ENCODE measurements at regions not wholly inside any gene's neighbourhood (a gene's known extent, or its start where the extent isn't known, plus 50 kb on each side); places are given as distances from the start of the nearest gene placed in this dataset.

DNA sequence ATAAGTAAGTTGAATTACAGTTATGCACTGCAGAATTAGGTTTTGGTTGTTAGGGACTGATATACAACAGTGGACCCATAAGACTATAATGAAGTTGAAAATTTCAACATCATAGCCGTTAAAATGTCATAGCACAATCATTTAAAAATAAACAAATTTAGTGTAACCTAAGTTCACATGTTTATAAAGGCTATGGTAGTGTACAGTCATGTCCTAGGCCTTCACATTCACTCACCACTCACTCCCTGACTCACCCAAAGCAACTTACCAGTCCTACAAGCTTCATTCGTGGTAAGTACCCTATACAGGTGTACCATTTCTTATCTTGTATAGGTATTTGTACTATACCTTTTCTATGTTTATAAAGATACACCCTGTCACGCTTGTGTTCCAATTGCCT is 113.7 kb downstream of the RAB11FIP2 start:
- DNase-seq = no peak

DNA sequence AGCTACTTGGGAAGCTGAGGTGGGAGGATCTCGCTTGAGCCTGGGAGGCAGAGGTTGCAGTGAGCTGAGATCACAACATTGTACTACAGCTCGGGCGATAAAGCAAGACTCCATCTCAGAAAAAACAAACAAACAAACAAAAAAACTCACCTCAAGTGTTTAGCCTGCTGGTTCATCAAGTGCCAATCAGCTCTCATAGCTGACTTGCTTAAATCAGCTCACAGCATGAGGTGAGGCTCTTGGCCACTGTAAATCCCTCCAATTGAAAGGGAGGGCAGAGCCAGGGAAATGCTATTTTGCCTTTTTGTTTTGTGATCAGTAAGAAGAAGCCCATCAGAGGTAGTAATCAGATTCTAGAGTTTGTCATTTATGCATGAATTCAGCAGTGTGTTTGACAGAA is 112.3 kb downstream of the RAB11FIP2 start:
- DNase-seq = no peak

DNA sequence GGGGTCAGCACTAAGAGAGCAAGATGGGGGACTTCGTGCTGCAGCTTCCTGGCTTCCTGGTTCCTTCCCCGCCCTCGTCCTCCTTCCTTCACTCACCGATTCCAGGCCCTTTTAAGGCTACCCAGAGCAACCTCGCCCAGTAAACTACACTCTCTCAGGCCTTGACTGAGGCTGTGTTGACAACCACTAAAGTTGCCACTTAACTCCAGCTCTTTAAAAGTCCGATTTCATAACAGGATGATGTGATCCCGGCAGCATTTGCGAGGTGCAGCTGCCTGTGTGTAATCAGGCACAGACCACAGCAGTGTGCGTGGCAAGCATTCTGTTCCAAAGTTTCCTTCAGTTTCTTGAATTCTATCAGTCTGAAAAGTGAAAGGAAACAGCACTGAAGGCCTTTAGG is 110.6 kb downstream of the RAB11FIP2 start:
- no peak for DNase-seq

DNA sequence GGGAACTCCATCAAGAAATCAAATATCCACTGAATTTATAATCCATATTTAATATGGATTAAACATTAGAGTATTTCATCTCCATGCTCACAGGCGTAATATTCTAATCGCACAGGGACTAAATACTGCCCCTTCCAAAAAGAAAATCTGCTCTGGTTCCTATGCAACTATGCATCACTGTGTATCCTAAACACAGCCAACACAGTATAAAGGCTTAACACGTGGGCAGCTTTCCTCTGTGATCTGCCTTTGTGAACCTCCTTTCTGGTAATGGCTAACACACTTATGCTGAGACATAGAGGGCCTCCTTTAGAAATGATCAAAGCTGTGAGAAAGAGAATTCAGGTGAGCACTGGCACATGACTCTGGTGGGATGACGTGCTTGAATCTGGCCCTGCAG is 110.2 kb downstream of the RAB11FIP2 start:
- DNase-seq = no peak

DNA sequence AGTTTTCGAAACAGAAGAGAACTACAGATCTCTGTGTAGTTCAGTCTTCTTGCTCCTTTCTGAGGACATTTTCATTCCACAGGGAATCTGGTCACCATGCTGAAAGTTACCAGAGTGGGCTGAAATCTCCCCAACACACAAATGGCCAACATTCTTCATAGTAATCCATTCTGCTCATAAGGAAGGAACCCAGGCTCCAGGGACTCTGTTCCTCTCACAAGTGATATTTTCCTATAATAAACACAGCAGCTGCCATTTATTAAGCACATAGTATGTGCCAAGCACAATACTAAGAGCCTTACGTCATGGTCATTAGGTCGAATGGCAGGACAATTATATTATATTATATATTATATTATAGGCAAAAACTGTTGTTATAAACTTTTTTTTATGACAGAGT is 109.8 kb downstream of the RAB11FIP2 start:
- DNase-seq = no peak

DNA sequence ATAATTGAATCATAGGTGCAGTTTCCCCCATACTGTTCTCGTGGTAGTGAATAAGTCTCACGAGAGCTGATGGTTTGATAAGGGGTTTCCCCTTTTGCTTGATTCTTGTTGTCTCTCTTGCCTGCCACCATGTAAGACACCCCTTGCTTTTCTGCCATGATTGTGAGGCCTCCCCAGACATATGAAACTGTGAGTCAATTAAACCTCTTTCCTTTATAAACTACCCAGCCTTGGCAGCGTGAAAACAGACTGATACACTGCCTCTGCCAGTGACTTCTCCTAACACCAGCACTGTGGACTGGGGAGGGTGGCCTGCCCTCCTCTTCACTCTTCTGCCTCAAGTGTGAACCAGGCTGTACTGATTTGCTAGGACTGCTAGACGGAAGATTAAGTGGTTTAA is 108.6 kb downstream of the RAB11FIP2 start:
- no peak for DNase-seq

DNA sequence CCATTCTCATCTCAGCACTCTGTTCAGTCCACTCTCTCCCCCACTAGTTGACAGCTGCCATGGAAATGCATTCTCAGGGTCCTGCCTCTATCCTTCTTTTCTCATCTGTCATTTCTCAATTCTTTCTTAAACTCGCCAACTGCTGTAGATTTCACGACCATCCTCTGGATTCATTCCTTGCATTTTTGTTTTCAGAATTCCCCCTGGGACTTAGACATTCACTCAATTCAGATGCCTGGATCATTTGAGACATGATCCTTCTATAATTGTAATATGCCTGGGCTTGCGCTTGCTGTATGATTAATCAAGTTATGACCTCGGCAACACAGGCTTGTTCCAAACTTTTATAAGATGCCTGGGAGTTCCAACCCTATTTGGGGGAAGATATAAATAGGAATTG is 104.5 kb downstream of the RAB11FIP2 start:
- no peak for DNase-seq

DNA sequence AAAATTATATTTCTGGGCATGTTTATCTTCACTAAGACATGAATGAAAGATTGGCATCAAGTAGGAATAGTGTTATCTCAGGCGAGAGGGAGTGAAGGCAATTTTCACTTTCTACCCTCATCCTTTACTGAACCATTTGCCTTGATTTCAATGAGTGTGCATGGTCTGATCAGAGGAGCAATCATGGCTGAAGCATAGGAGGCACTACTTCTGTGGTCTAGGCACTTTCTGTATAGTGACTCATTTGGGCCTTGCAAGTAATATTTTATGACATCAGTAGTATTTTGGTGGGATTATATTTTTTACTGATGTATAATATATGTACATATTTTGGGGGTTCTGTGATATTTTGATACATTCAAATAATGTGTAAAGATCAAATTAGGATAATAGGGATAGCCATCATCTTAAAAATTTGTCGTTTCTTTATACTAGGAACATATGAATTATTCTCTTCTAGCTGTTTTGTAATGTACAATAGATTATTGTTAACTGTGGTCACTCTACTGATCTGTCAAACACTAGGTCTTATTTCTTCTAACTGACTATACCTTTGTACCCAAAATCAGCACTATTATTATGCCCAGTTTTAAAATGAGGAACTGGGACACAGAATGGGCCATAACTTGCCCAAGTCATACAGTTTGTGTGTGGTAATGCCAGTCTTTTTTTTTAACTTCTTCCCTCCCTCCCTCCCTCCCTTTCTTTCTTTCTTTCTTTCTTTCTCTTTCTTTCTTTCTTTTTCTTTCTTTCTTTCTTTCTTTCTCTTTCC is 101.9 kb downstream of the RAB11FIP2 start:
- DNase-seq = no peak

DNA sequence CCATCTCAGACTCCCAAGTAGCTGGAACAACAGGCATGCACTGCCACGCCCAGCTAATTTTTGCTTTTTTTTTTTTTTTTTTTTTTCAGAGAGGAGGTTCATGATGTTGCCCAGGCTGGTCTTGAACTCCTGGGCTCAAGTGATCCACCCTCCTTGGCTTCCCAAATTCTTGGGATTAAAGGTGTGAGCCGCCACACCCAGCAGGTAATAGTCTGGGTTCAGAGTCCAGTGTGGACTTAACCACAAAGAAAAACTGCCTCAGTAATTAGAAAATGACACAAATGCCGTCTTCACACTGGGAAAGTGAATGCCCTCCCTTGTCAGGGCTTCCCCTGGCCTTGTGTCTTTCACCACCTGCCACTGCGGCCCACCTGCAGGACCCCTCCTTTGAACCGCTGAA is 101.1 kb downstream of the RAB11FIP2 start:
- DNase-seq = no peak

DNA sequence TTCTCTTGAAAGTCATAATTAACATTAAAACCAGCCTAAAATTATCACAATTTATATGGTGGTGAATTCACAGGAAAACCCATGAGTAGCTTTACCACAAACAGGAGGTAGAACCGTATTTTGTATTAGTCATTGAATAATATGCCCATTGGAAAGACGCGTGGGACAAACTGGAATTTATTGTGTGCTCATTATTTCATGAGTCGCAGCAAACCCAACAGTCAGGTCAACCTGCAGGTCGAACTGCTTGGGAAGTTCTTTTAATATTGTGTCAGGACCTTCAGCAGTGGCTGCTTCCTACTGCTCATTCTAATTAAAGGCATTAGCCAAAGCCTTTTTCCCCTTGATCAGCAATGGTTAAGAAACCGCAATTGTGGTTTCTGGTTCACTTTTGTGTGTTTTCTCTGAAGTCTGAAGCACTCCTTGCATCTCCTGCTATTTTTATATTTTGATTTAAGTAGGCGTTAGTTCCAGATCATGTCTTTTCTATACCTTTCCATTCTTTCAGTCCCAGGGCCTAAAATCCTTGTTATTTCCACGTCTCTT is 100.1 kb downstream of the RAB11FIP2 start:
- DNase-seq = no peak

DNA sequence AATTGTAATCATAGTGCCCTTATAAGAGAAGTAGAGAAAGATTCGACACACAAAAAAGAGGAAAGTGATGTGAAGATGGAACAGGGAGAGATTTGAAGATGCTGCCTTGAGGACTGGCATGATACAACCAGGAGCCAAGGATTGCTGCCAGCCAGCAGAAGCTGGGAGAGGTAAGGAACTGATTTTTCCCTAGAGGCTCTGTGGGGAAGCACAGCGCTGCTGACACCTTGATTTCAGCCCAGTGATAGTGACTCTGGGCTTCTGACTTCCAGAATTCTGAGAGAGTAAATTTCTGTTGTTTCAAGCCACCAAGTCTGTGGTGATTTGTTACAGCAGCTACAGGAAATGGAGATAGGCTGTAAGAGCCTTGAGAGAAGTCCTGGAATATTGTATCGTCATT is 98.2 kb downstream of the RAB11FIP2 start:
- DNase-seq = no peak

DNA sequence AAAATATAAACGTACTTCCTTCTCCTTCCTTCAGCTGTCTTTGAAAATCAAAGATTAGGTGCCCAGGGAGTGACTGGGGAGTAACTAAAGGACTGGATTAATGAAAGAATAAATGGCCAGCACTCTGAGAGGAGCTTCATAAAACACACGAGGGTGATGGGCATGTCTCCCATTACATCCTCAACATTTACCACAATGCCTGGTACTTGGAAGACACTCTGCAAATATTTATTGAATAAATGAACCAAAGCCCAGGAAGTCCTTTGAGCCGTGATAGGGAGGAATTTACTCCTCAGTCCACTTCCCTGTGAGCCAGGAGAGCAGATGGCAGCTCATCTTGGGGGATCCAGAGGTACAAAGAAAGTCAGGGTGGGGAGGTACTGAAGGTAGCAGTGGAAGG is 96.3 kb downstream of the RAB11FIP2 start:
- DNase-seq = no peak

All from right forelimb (tissue), 1 donor.